ENCODE measurements at regions not wholly inside any gene's neighbourhood (a gene's known extent, or its start where the extent isn't known, plus 50 kb on each side); places are given as distances from the start of the nearest gene placed in this dataset.

- Histone ChIP-seq H3K27ac (ENCODE audit: control insufficient read depth, insufficient read depth) (no peak overlapping the region), H3K9ac (ENCODE audit: control insufficient read depth, insufficient read depth, low read length) (no peak overlapping the region), H4K20me1 (ENCODE audit: control insufficient read depth, insufficient read depth) (no peaks in the 10 kb centered on the region), H3K4me2 (ENCODE audit: control insufficient read depth, insufficient read depth) (no peak overlapping the region), H3K36me3 (ENCODE audit: control insufficient read depth in 2 of 2, insufficient read depth in 2 of 2, low read length in 1 of 2) (no peaks in the 10 kb centered on the region), H3K9me3 (replicated peaks; ENCODE audit: control insufficient read depth, insufficient read depth, low read length) (no peaks in the 10 kb centered on the region), H3K27me3 (replicated peaks in 1 of 2; ENCODE audit: control insufficient read depth in 2 of 2, insufficient read depth in 2 of 2, low read length in 1 of 2) (no peaks in the 10 kb centered on the region), H3K4me3 (no peak overlapping the region), H3K79me2 (ENCODE audit: control insufficient read depth, insufficient read depth, low read length) (no peaks in the 10 kb centered on the region), H2AFZ (ENCODE audit: control insufficient read depth, low read depth, low read length) (no peak overlapping the region), H3K4me1 (ENCODE audit: control insufficient read depth, insufficient read depth, low read length) (0 out of 2 replicates have a peak, but pooled peaks cover 4% of the 10 kb centered on the region)
- intact Hi-C loops (cut with micrococcal nuclease; ENCODE audit: unreplicated experiment) (no loop called here), in situ Hi-C loops (cut with MboI) (no loop called here)
- FAIRE-seq (no peak), DNase-seq (ENCODE audit: low read depth, low spot score) (no peak), ATAC-seq (no peak)
- POLR2A ChIA-PET = no interaction called here
- 87% methylated on average over 1 of the region's 1 CpG for WGBS (ENCODE audit: insufficient coverage, insufficient replicate concordance, low lambda C conversion rate, missing lambda C conversion rate)
- SMC1A ChIA-PET (ENCODE audit: uncharacterized antibody, unreplicated experiment) = interaction anchor here (0.6 to 1.7 kb wide), 7 partner anchors 12 to 251 kb away, joined by 3 to 4 read pairs (median 3); no protein-coding TSS in a partner anchor
- TF ChIP-seq, protein P1, sequence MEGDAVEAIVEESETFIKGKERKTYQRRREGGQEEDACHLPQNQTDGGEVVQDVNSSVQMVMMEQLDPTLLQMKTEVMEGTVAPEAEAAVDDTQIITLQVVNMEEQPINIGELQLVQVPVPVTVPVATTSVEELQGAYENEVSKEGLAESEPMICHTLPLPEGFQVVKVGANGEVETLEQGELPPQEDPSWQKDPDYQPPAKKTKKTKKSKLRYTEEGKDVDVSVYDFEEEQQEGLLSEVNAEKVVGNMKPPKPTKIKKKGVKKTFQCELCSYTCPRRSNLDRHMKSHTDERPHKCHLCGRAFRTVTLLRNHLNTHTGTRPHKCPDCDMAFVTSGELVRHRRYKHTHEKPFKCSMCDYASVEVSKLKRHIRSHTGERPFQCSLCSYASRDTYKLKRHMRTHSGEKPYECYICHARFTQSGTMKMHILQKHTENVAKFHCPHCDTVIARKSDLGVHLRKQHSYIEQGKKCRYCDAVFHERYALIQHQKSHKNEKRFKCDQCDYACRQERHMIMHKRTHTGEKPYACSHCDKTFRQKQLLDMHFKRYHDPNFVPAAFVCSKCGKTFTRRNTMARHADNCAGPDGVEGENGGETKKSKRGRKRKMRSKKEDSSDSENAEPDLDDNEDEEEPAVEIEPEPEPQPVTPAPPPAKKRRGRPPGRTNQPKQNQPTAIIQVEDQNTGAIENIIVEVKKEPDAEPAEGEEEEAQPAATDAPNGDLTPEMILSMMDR (IDR thresholded peaks at IDR 0.05 in 2 of 3, conservative IDR thresholded peaks at IDR 0.05 in 1 of 3; ENCODE audit: control insufficient read depth in 2 of 3, extremely low read depth in 1 of 3, insufficient read depth in 1 of 3, low read depth in 3 of 3, low read length in 3 of 3) = no peak
- TF ChIP-seq JUND (IDR thresholded peaks at IDR 0.05; ENCODE audit: low read depth, low read length) (no peak), RUNX3 (IDR thresholded peaks at IDR 0.05; ENCODE audit: low read length) (no peak), PML (IDR thresholded peaks at IDR 0.05; ENCODE audit: low read length) (no peak), SIX5 (IDR thresholded peaks at IDR 0.05; ENCODE audit: low read depth, low read length, severe bottlenecking) (no peak), SREBF1 (IDR thresholded peaks at IDR 0.05; ENCODE audit: low read length) (no peak), POLR2AphosphoS2 (IDR thresholded peaks at IDR 0.05; ENCODE audit: low read depth, low read length) (no peak), ZNF217 (IDR thresholded peaks at IDR 0.05) (no peak), KLF5 (IDR thresholded peaks at IDR 0.05; ENCODE audit: partially characterized antibody) (no peak)
- TF ChIP-seq, protein P2, sequence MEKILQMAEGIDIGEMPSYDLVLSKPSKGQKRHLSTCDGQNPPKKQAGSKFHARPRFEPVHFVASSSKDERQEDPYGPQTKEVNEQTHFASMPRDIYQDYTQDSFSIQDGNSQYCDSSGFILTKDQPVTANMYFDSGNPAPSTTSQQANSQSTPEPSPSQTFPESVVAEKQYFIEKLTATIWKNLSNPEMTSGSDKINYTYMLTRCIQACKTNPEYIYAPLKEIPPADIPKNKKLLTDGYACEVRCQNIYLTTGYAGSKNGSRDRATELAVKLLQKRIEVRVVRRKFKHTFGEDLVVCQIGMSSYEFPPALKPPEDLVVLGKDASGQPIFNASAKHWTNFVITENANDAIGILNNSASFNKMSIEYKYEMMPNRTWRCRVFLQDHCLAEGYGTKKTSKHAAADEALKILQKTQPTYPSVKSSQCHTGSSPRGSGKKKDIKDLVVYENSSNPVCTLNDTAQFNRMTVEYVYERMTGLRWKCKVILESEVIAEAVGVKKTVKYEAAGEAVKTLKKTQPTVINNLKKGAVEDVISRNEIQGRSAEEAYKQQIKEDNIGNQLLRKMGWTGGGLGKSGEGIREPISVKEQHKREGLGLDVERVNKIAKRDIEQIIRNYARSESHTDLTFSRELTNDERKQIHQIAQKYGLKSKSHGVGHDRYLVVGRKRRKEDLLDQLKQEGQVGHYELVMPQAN (conservative IDR thresholded peaks at IDR 0.05) = no peak
- CTCF ChIA-PET = interaction anchor here (0.9 to 1.5 kb wide), 2 partner anchors 48 to 749 kb away, joined by 3 read pairs; no protein-coding TSS in a partner anchor
- RAD21 ChIA-PET (ENCODE audit: unreplicated experiment) = interaction anchor here (1.1 kb wide), 1 partner anchor 242 kb away, joined by 3 read pairs; no protein-coding TSS in a partner anchor
- no TSS peak for BruUV-seq (replicated peaks)
These were observed 450.7 kb upstream of the SLC14A2 start for GRCh38 chr18:45164551-45164950.

Data from GM12878 (cell line).